ENCODE measurements at regions not wholly inside any gene's neighbourhood (a gene's known extent, or its start where the extent isn't known, plus 50 kb on each side); places are given as distances from the start of the nearest gene placed in this dataset.
"Not testable (repeated sequence)": the region's sequence is repeated elsewhere in the genome, so short reads cannot be mapped to it uniquely, and the experiment has no call there.

GRCh38 chr5:119897537-119898370 is 268.4 kb downstream of the FAM170A start:
- no peak for DNase-seq

- no peak for DNase-seq
These were observed 270.6 kb downstream of the FAM170A start for GRCh38 chr5:119899981-119900380.

GRCh38 chr5:119902593-119902992 is 273.2 kb downstream of the FAM170A start:
- no peak for DNase-seq

- no peak for DNase-seq
These were observed 284.1 kb downstream of the FAM170A start for GRCh38 chr5:119913425-119913824.

GRCh38 chr5:119919279-119919678 is 289.9 kb downstream of the FAM170A start:
- DNase-seq, result no peak

- DNase-seq, result no peak
These were observed 296.9 kb downstream of the FAM170A start for GRCh38 chr5:119926301-119926700.

GRCh38 chr5:119928974-119929373 is 299.6 kb downstream of the FAM170A start:
- no peak for DNase-seq

GRCh38 chr5:119930490-119930889 is 301.1 kb downstream of the FAM170A start:
- no peak for DNase-seq

GRCh38 chr5:119943148-119943547 is 313.8 kb downstream of the FAM170A start:
- no peak for DNase-seq

- no peak for DNase-seq
These were observed 316.3 kb downstream of the FAM170A start for GRCh38 chr5:119945691-119946090.

- DNase-seq, result no peak
These were observed 318.8 kb downstream of the FAM170A start for GRCh38 chr5:119948162-119948561.

GRCh38 chr5:119949426-119949999 is 320.2 kb downstream of the FAM170A start:
- DNase-seq, result no peak

- DNase-seq, result no peak
These were observed 322.1 kb downstream of the FAM170A start for GRCh38 chr5:119951330-119951934.

GRCh38 chr5:119953474-119953873 is 324.1 kb downstream of the FAM170A start:
- DNase-seq, result no peak

- DNase-seq, result no peak
These were observed 324.7 kb downstream of the FAM170A start for GRCh38 chr5:119954106-119954505.

GRCh38 chr5:119961993-119962392 is 332.6 kb downstream of the FAM170A start:
- no peak for DNase-seq

GRCh38 chr5:119966028-119966427 is 336.7 kb downstream of the FAM170A start:
- no peak for DNase-seq

GRCh38 chr5:119968690-119969089 is 339.3 kb downstream of the FAM170A start:
- no peak for DNase-seq

- DNase-seq, result not testable (repeated sequence)
These were observed 357.7 kb downstream of the FAM170A start for GRCh38 chr5:119987077-119987476.

- no peak for DNase-seq
These were observed 362.3 kb downstream of the FAM170A start for GRCh38 chr5:119991625-119992024.

- DNase-seq, result no peak
These were observed 366.8 kb downstream of the FAM170A start for GRCh38 chr5:119996128-119996527.

GRCh38 chr5:120007598-120007997 is 378.2 kb downstream of the FAM170A start:
- no peak for DNase-seq

GRCh38 chr5:120012431-120012830 is 383.1 kb downstream of the FAM170A start:
- no peak for DNase-seq

GRCh38 chr5:120014535-120014934 is 385.2 kb downstream of the FAM170A start:
- no peak for DNase-seq
